ENCODE measurements at regions not wholly inside any gene's neighbourhood (a gene's known extent, or its start where the extent isn't known, plus 50 kb on each side); places are given as distances from the start of the nearest gene placed in this dataset.

DNA sequence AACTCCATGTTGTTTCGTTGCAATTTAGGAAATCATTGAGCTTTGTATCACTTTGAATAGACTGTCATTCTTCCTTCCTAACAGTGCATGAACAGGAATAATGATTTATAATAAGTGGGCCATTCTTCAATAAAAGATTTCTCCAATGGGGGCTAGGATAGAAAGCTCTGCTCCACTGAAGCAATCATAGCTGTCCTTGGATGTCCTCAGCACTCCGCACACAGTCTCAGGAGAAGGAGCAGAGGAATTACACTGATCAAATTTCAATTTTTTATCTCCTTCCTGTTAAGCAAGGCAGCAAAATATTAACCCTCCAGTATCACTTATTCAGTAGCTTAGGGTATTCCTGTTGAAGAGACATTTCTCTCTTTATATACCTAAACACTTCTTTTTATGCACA is 532.7 kb upstream of the ST8SIA4 start:
- Histone ChIP-seq H3K4me3 (replicated peaks in 1 of 3; ENCODE audit: insufficient read depth in 1 of 3, low read depth in 1 of 3, low read length in 3 of 3) (no peak overlapping the region), H3K9me1 (replicated peaks; ENCODE audit: control insufficient read depth, extremely low read depth, insufficient read depth, low read length) (no peaks in the 10 kb centered on the region), H3K79me2 (ENCODE audit: control insufficient read depth, insufficient read depth, low read length) (no peaks in the 10 kb centered on the region), H3K4me2 (ENCODE audit: insufficient read depth, low read length) (no peak overlapping the region), H3K27ac (ENCODE audit: insufficient read depth, low read depth, low read length) (no peak overlapping the region), H2AFZ (ENCODE audit: low read depth, low read length) (no peak overlapping the region), H3K4me1 (ENCODE audit: control insufficient read depth, extremely low read depth, insufficient read depth, low read length) (no peaks in the 10 kb centered on the region), H3K27me3 (ENCODE audit: control insufficient read depth in 2 of 2, insufficient read depth in 2 of 2, low read length in 2 of 2) (no peaks in the 10 kb centered on the region), H3K9me3 (replicated peaks; ENCODE audit: control insufficient read depth, insufficient read depth, low read length) (no peaks in the 10 kb centered on the region), H4K20me1 (replicated peaks; ENCODE audit: control insufficient read depth, extremely low read depth, insufficient read depth, low read length) (no peaks in the 10 kb centered on the region), H3K36me3 (ENCODE audit: control insufficient read depth in 2 of 2, extremely low read depth in 1 of 2, insufficient read depth in 2 of 2, low read length in 2 of 2) (no peaks in the 10 kb centered on the region), H3K9ac (replicated peaks; ENCODE audit: extremely low read depth, insufficient read depth, low read length) (no peak overlapping the region)
- POLR2A ChIA-PET = no interaction called here
- intact Hi-C loops (cut with micrococcal nuclease) (no loop called here), dilution Hi-C loops (cut with MboI; ENCODE audit: extremely low pct_ligation_motif_present, low sequenced_read_pairs) (no loop called here)
- no peak for DNase-seq (ENCODE audit: low read depth, low spot score)
- no peak for FAIRE-seq
- BruUV-seq (replicated peaks) = no TSS peak
- TF ChIP-seq MYC (IDR thresholded peaks at IDR 0.05; ENCODE audit: low read depth, low read length) (no peak), POLR2A (IDR thresholded peaks at IDR 0.05; ENCODE audit: low read depth, low read length) (no peak), GATA2 (IDR thresholded peaks at IDR 0.05; ENCODE audit: insufficient read depth, insufficient read length, low read depth, low read length) (no peak)
- CTCF ChIA-PET = interaction anchor here (1.0 to 1.5 kb wide), 3 partner anchors 13 to 45 kb away, joined by 5 to 7 read pairs (median 5); no protein-coding TSS in a partner anchor

DNA sequence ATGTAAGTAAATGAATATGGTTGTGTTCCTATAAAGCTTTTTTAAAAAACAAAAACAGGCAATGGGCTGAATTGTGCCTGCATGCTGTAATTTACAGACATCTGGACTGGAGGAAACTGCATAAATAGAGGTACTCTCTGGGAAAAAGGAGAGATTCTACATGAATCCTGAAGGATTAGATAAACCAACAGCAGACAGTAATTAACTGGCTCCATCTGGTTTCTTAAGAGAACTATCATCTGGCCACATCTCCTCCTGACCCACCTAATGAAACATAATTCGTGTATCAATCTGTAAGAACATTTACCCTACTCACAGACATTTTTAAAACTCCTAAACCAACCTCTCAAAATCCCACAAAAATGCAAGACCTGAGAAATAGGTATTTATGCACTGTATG is 528.1 kb upstream of the ST8SIA4 start:
- no peaks in the 10 kb centered on the region for H4K20me1 ChIP-seq (replicated peaks; ENCODE audit: control insufficient read depth, extremely low read depth, insufficient read depth, low read length)
- no peak overlapping the region for H3K9ac ChIP-seq (replicated peaks; ENCODE audit: extremely low read depth, insufficient read depth, low read length)
- H2AFZ ChIP-seq (ENCODE audit: low read depth, low read length) = no peak overlapping the region
- H3K79me2 ChIP-seq (ENCODE audit: control insufficient read depth, insufficient read depth, low read length) = no peaks in the 10 kb centered on the region
- CTCF ChIA-PET = no interaction called here
- H3K27ac ChIP-seq (ENCODE audit: insufficient read depth, low read depth, low read length) = no peak overlapping the region
- no peaks in the 10 kb centered on the region for H3K9me3 ChIP-seq (replicated peaks; ENCODE audit: control insufficient read depth, insufficient read depth, low read length)
- dilution Hi-C loops (cut with MboI; ENCODE audit: extremely low pct_ligation_motif_present, low sequenced_read_pairs) (no loop called here), intact Hi-C loops (cut with micrococcal nuclease) (no loop called here)
- no peaks in the 10 kb centered on the region for H3K4me1 ChIP-seq (ENCODE audit: control insufficient read depth, extremely low read depth, insufficient read depth, low read length)
- H3K9me1 ChIP-seq (replicated peaks; ENCODE audit: control insufficient read depth, extremely low read depth, insufficient read depth, low read length) = no peaks in the 10 kb centered on the region
- DNase-seq (ENCODE audit: low read depth, low spot score) = no peak
- H3K4me3 ChIP-seq (replicated peaks in 1 of 3; ENCODE audit: insufficient read depth in 1 of 3, low read depth in 1 of 3, low read length in 3 of 3) = no peak overlapping the region
- H3K4me2 ChIP-seq (ENCODE audit: insufficient read depth, low read length) = no peak overlapping the region
- no peak for FAIRE-seq
- POLR2A ChIA-PET = no interaction called here
- no peaks in the 10 kb centered on the region for H3K36me3 ChIP-seq (ENCODE audit: control insufficient read depth in 2 of 2, extremely low read depth in 1 of 2, insufficient read depth in 2 of 2, low read length in 2 of 2)
- H3K27me3 ChIP-seq (ENCODE audit: control insufficient read depth in 2 of 2, insufficient read depth in 2 of 2, low read length in 2 of 2) = no peaks in the 10 kb centered on the region
- BruUV-seq (replicated peaks) = no TSS peak
- TF ChIP-seq POLR2AphosphoS5 (IDR thresholded peaks at IDR 0.05; ENCODE audit: insufficient read depth, low read depth, low read length) = no peak
- no peak for TF ChIP-seq GATA2 (IDR thresholded peaks at IDR 0.05; ENCODE audit: insufficient read depth, insufficient read length, low read depth, low read length)
- TF ChIP-seq FOS (IDR thresholded peaks at IDR 0.05; ENCODE audit: borderline replicate concordance, insufficient read depth, low read length) = no peak
- TF ChIP-seq, protein P1, sequence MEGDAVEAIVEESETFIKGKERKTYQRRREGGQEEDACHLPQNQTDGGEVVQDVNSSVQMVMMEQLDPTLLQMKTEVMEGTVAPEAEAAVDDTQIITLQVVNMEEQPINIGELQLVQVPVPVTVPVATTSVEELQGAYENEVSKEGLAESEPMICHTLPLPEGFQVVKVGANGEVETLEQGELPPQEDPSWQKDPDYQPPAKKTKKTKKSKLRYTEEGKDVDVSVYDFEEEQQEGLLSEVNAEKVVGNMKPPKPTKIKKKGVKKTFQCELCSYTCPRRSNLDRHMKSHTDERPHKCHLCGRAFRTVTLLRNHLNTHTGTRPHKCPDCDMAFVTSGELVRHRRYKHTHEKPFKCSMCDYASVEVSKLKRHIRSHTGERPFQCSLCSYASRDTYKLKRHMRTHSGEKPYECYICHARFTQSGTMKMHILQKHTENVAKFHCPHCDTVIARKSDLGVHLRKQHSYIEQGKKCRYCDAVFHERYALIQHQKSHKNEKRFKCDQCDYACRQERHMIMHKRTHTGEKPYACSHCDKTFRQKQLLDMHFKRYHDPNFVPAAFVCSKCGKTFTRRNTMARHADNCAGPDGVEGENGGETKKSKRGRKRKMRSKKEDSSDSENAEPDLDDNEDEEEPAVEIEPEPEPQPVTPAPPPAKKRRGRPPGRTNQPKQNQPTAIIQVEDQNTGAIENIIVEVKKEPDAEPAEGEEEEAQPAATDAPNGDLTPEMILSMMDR (IDR thresholded peaks at IDR 0.05; ENCODE audit: extremely low read depth in 1 of 2, insufficient read depth in 1 of 2, low read depth in 1 of 2, low read length in 2 of 2) = no peak
- no peak for TF ChIP-seq JUN (IDR thresholded peaks at IDR 0.05; ENCODE audit: borderline replicate concordance, insufficient read depth, insufficient read length, low read depth)
- TF ChIP-seq, protein P2, sequence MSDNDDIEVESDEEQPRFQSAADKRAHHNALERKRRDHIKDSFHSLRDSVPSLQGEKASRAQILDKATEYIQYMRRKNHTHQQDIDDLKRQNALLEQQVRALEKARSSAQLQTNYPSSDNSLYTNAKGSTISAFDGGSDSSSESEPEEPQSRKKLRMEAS (IDR thresholded peaks at IDR 0.05; ENCODE audit: insufficient read depth, insufficient read length) = no peak
- no peak for TF ChIP-seq EZH2 (IDR thresholded peaks at IDR 0.05; ENCODE audit: borderline replicate concordance, low read depth, low read length, severe bottlenecking)
- TF ChIP-seq MYC (IDR thresholded peaks at IDR 0.05; ENCODE audit: low read depth, low read length) = no peak
- no peak for TF ChIP-seq POLR2A (IDR thresholded peaks at IDR 0.05; ENCODE audit: low read depth, low read length)
